ENCODE measurements at regions not wholly inside any gene's neighbourhood (a gene's known extent, or its start where the extent isn't known, plus 50 kb on each side); places are given as distances from the start of the nearest gene placed in this dataset.

DNA sequence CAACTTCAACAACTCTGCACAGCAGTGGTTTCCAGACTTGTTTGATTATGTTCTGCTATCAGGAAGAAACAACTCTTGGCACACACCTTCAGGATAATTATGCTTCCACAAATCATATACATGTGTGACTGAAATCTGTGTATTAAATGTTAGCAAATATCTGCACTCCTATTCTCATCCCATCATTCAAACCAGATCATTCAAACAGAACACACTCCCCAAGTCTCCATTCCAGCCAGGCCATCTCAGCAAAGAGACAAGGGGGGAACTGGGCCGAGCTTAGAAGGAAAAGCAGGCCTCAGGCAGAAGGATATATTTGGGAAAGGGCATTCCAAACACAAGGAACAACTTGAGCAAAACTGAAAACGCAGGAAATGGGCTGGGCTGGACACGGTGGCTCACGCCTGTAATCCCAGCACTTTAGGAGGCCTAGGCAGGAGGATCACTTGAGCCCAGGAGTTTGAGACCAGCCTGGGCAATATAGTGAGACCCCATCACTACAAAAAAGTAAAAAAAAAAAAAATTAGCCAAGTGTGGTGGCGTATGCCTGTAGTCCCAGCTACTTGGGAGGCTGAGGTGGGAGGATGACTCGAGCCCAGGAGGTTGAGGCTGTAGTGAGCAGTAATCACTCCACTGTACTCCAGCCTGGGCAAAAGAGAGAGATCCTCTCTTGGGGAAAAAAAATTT is 62.7 kb downstream of the ZFP36L2 start:
- H3K27ac ChIP-seq, result no peak overlapping the region
- TF ChIP-seq ZFX (IDR thresholded peaks at IDR 0.05), result no peak
- TF ChIP-seq, protein P1, sequence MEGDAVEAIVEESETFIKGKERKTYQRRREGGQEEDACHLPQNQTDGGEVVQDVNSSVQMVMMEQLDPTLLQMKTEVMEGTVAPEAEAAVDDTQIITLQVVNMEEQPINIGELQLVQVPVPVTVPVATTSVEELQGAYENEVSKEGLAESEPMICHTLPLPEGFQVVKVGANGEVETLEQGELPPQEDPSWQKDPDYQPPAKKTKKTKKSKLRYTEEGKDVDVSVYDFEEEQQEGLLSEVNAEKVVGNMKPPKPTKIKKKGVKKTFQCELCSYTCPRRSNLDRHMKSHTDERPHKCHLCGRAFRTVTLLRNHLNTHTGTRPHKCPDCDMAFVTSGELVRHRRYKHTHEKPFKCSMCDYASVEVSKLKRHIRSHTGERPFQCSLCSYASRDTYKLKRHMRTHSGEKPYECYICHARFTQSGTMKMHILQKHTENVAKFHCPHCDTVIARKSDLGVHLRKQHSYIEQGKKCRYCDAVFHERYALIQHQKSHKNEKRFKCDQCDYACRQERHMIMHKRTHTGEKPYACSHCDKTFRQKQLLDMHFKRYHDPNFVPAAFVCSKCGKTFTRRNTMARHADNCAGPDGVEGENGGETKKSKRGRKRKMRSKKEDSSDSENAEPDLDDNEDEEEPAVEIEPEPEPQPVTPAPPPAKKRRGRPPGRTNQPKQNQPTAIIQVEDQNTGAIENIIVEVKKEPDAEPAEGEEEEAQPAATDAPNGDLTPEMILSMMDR (conservative IDR thresholded peaks at IDR 0.05), result no peak

DNA sequence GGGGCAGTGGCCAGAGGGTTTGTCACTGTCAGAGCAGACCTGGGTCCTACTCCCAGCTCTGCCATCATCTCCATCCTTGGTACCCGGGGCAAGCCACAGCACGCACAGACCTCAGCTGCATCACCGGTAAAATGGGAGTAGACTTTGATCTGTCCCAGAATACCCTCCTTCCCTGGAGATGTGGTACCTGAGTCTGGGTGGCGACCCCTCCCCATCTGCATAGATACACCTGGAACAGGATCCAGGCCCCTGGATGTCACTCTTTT is 64.0 kb downstream of the ZFP36L2 start:
- no peak overlapping the region for H3K27ac ChIP-seq
- TF ChIP-seq, protein P1 (conservative IDR thresholded peaks at IDR 0.05), result no peak
- TF ChIP-seq ZFX (IDR thresholded peaks at IDR 0.05), result no peak

DNA sequence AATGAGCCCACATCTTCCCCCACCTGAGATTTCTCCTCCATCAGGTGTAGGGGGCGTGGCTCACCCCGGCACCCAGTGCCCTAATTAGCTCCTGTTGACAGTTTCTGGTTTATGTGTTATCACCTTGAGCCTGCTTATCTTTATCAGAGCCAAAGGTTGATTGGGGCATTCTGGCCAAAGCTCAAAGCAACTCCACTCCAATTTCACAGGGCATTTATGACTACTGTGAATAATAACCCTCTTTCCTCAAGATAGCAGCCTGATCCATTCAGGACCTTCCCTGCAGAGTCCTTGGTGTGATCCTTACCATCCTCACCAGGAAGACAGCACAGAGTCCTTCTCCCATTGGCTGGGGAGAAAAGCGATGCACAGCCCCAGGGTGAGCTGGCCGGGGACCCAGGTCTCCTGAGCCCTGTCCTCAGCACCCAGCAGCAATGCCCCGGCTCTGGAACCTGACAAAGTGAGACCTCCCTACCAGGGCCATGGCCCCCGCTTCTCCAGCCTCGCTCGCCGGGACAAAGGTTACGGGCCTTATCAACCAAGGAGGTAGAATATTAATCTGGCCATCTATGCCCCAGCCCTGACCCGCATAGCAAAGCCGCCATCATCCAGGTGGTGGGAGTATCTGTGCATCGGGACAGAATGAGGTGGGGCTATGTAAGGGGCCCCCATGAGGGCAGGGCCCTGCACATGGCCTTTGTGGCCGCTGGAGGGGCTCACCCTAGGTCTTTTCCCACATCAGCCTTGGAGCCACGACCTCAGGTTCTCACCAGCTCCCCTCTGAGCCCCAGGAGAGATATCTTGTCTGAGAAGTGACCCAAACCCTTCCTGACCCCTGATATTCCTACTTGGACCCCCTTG is 64.5 kb downstream of the ZFP36L2 start:
- TF ChIP-seq, protein P1 (conservative IDR thresholded peaks at IDR 0.05), result no peak
- TF ChIP-seq ZFX (IDR thresholded peaks at IDR 0.05), result no peak
- H3K27ac ChIP-seq, result no peak overlapping the region

DNA sequence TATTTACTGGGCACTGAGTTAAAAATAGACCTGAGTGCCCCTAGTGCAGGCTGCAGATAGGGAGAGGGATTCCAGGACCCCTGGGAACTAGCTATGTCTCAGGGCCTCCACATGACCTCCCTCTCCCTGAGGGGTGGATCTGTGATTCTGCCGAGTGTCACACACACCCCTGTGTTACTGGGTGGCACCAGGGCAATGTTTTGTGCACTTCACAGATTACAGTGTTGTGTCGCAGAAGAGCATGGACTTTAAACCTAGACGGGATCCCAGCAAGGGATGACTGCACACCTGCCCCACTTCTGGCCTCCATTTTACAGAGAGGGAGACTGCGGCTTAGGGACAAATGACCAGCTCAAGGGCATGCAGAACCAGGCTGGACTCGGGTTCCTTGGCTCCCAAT is 65.6 kb downstream of the ZFP36L2 start:
- no peak for TF ChIP-seq ZFX (IDR thresholded peaks at IDR 0.05)
- TF ChIP-seq, protein P1 (conservative IDR thresholded peaks at IDR 0.05), result no peak
- no peak overlapping the region for H3K27ac ChIP-seq

DNA sequence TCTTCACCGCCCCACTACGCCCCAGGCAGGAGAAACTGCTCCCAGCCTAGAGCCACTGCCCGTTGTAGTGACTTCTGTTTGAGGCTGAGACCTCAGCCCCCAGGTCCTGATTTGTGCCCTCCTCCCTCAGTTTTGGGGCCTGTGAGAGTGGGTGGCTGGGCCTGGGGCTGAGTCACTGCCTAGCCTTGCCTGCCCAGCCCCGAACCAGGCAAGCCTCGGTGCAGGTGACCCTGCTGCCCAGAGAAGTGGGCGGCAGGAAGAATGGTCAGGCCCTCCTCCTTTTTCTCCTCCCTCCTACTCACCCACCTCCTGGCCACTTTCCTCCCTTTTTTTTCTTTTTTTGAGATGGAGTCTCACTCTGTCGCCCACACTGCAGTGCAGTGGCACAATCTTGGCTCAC is 66.6 kb downstream of the ZFP36L2 start:
- TF ChIP-seq ZFX (IDR thresholded peaks at IDR 0.05), result no peak
- TF ChIP-seq, protein P1 (conservative IDR thresholded peaks at IDR 0.05), result no peak
- peak overlapping the region; percentile 74 for H3K27ac ChIP-seq

DNA sequence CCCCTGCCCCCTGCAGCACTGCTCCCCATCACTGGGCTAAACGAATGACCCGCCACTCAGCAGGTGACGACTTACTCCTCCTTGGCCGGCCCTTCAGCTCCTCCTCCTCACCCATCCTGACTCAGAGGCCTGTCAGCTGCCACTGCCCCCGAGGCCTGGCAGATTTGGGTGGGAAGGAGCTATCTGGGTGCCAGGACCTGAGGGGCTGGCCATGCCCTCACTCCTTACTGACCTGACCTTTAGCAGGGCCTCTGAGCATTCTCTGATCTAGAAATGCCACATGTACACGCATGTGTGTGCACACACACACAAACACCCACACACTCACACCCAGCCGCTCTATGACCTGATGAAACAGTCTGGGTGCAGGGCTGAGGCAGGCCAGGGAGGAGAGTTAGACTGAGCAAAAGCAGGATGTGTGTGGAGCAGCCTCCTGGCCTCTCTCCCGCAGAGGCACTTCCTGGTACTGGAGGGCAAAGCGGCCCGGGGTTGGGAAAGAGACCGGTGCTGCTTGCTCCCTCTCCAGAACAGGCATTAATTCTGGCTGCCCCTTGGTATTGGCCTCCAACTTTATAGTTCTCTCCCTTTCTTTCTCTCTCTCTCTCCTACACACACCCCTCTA is 68.0 kb downstream of the ZFP36L2 start:
- peak overlapping the region; percentile 74 for H3K27ac ChIP-seq
- TF ChIP-seq, protein P1 (conservative IDR thresholded peaks at IDR 0.05), result no peak
- TF ChIP-seq ZFX (IDR thresholded peaks at IDR 0.05), result peak; percentile 9; the same call in 1 of the 2 replicates
